ENCODE measurements at regions not wholly inside any gene's neighbourhood (a gene's known extent, or its start where the extent isn't known, plus 50 kb on each side); places are given as distances from the start of the nearest gene placed in this dataset.
"Not testable (repeated sequence)": the region's sequence is repeated elsewhere in the genome, so short reads cannot be mapped to it uniquely, and the experiment has no call there.

DNA sequence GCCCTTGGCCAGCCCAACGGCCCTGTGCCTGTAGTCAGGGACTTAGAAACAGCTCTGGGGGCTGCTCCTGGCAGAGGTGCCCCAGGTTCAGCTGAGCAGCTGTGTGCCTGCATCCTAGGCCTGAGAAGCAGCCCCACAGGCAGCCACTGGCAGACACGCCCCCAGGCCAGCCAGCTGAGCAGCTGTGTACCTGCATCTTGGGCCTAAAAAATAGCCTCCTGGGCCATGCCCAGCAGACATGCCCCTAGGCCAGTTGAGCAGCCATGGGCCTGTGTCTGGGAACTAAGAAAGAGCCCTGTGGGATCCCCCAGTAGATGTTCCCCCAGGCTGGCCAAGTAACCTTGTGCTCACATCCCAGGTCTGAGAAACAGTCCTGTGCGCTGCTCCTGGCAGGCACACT is 64.0 kb downstream of the TBR1 start:
- no peak for DNase-seq (ENCODE audit: low spot score)

DNA sequence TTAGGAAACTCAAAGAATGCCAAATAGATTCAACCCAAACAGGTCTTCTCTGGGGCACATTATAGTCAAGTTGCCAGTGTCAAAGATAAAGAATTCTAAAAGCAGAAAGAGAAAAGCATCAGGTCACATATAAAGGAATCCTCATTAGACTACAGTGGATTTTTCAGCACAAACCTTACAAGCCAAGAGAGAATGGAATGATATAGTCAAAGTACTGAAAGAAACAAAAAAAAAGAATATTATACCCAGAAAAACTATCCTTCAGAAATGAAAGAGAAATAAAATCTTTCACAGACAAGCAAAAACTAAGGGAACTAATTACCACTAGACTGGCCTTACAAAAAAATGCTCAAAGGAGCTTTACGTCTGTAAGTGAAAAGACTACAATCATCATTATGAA is 65.5 kb downstream of the TBR1 start:
- DNase-seq (ENCODE audit: low spot score), result no peak

DNA sequence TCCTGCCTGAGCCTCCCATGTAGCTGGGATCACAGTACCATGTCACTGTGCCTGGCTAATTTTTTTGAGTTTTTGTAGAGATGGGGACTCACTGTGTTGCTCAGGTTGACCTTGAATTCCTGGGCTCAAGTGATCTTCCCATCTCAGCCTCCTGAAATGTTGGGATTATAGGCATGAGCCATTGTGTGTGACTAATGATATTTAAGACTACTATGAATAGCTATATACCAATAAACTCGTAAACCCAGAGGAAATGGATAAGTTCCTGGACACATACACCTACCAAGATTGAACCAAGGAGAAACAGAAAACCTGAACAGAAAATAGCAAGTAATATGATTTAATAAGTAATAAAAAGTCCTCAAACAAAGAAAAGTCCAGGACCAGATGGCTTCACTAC is 68.0 kb downstream of the TBR1 start:
- no peak for DNase-seq (ENCODE audit: low spot score)

DNA sequence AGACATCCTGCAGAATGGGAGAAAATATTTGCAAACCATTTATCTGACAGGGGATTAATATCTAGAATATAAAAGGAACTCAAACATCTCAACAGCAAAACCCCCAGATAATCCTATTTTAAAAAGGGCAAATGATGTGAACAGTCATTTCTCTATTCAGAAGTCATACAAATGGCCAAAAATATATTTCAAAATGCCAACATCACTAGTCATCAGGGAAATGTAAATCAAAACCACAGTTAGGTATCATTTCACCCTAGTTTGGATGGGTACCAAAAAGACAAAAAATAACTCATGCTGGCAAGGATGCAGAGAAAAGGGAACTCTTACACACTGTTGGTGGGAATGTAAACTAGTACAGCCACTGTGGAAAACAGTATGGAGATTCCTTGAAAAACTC is 70.0 kb downstream of the TBR1 start:
- no peak for DNase-seq (ENCODE audit: low spot score)

DNA sequence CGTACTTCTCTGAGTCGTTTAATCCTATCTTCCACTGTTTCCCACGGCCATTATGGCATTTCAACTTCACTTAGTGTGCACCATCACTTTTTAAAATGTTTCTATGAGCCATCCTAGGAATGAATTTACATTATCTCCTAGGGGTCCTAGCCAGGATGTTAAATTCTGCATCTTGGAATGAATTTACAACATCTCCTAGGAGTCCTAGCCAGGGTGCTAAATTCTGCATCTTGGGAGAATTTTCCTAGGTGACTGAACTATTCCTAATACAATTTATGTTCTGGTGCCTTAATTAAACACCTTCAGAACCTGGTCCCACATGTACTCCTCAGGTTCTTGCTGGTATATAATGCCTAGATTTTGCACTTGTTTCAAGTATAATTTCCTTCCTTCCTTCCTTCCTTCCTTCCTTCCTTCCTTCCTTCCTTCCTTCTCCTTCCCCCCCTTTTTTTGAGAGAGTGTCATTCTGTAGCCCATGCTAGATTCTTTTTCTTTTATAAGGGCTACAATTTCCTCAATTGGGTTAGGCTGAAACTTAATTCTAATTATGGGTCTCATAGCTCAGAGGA is 72.1 kb downstream of the TBR1 start:
- DNase-seq (ENCODE audit: low spot score), result no peak

DNA sequence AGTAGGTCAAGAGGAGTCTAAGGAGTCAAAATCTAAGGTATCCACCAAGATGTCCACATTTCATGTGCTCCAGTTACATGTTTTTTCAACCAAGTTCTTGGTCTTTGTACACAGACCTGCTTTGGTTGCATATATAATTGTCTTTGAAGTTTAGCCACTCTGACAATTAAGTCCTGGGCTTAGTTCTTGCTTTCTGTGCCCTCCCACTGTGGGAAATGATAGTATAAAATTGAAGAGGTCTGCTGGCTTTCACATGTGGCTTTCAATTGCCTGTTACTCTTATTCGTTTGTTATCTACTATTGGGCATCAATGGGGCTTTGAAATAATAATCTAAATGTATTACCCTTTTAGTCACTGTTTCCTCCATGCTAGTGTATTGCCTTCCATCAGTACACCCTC is 72.8 kb downstream of the TBR1 start:
- DNase-seq (ENCODE audit: low spot score), result no peak

DNA sequence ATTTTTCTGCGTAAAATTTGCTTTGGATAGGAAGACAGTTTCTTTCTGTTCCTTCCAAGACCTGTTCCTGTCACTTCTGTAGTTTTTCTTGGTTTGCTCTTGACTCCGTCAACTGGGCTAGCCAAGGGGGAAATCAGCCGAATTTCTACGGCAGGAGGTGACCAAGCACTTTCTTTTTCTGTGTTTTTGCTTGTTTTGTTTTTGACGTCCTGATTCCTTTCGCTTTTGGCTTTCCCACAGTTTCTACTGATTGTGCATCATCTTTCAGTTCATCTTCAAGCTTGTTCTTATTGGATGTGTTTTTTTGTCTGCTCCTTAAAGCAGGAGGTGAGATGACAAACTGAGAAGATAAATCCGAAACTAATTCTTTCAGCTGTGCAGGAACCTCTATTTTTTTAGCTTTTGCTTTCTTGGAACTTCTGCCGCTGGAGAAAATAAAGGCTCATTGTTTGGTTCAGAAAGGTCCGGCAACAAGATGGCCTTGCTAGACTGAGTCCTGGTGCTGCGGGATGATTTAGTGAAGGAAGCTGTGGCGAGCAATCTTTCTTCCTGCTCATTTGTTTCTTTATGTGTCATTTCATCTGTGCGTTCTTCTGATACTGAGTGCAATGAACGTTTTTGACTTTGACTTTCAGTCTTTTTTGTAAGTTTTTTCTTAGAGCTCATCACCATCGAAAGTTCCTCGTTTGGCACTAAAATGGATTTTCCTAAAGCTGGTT is 85.0 kb downstream of the TBR1 start:
- DNase-seq (ENCODE audit: low spot score), result not testable (repeated sequence)

DNA sequence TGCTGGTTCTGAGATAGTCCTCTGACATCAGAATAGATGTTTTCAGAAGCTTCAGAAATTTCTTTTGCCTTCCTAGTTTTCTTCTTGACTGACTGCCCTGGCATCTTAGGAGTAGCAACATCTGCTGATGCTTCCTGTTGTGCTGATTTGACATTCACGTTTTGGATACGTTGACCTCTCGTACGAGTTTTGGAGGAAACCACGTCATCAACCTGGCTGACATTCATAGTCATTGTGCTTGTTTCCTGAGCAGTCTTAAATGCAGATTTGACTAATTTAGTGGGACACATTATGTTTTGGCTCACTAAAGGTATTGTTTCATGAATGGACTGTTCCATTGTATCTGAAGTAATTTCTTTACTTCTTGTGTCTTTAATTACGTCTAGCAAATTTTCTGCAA is 86.2 kb downstream of the TBR1 start:
- not testable (repeated sequence) for DNase-seq (ENCODE audit: low spot score)

DNA sequence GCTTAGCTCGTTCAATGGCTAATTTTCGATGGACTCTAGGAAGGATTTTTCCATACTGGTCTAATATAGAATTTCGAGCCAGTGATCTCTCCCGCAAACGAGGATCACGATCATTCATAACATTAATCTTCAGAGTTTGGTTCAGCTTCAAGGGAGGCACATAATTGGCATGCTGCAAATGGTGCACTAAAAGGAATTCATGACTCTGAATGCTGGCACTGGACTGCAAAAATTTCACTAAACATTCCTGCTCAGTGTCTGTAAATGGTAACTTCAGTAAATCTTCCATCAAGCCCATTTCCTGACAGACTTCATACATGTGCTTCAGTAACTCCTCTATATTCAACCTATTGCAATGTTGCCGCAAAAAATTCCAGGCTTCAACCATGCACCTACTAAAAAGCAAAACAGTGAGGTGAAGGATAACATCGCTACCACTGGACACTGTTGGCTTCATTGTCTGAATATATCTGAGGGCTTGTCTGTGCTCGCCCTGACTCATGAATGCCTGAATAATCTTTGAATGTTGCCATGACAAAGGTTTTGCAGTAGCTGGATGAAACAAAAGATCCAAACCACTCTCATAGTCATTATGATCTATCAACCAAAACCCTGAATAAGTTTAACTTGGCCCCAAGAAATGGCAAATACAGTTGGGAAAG is 88.7 kb downstream of the TBR1 start:
- DNase-seq (ENCODE audit: low spot score), result not testable (repeated sequence)

DNA sequence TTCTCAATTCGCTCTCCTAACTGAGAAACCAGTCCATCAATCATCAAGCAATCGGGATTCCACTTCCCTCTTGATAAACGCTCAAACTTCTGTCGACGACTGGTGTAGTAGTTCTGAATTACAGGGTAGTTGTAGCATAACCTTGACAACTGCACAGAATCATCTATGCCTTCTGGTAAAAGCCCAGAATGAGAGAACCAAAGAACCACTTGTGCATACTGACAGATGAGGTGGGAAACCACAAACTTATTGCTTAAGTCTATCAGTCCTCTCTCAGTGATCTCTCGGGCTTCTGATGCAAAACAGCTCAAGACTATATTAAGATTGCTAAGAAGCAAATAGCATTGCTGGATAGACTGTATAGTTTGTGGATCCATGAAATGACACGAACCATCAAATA is 89.4 kb downstream of the TBR1 start:
- not testable (repeated sequence) for DNase-seq (ENCODE audit: low spot score)

DNA sequence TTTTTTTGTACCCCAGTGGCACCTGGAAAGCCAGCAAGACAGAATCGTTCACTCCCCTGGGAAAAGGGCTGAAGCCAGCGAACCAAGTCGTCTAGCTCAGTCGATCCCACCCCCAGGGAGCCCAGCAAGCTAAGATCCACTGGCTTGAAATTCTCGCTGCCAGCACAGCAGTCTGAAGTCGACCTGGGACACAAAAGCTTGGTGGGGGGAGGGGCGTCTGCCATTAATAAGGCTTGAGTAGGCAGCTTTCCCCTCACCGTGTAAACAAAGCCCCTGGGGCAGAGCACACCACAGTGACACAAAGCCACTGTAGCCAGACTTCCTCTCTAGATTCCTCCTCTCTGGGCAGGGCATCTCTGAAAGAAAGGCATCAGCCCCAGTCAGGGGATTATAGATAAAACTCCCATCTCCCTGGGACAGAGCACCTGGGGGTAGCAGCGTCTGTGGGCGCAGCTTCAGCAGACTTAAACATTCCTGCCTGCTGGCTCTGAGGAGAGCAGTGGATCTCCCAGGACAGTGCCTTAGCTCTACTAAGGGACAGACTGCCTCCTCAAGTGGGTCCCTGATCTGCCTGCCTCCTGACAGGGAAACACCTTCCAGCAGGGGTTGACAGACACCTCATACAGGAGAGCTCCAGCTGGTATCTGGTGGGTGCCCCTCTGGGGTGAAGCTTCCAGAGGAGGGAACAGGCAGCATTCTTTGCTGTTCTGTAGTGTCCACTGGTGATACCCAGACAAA is 97.4 kb downstream of the TBR1 start:
- DNase-seq (ENCODE audit: low spot score), result not testable (repeated sequence)

DNA sequence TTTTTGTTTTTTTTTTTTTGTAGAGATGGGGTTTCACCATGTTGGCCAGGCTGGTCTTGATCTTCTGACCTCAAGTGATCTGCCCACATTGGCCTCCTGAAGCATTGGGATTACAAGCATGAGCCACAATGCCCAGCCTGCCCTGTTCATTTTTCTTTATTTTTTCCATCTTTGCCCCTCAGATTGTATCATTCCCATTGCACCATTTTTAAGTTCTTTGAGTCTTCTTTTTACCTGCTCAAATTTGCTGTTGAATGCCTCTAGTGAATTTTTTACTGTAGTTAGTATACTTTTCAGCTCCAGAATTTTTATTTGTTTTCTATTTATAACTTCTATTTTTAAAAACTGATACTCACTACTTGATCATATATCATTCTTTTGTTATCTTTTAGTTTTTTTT is 101.4 kb upstream of the SLC4A10 start:
- no peak for DNase-seq (ENCODE audit: low spot score)

DNA sequence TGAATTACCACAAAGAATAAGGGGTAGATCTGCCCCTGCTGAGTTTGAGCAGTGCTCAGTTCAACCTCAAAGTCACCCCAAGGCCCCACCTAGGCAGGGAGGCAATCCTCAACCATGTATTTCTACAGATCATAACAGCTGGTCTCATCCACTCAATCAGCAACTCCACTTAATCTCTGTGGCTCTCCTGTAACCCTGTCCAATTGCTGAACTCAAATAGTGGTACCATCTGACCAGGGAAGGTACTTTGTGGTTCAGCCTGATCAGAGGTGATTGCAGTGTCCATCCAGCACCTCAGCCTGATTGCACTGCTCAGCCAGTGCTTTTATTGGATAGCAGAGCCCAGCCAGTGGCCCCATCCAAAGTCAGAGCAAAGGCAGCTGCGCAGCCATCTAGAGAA is 91.0 kb upstream of the SLC4A10 start:
- no peak for DNase-seq (ENCODE audit: low spot score)

DNA sequence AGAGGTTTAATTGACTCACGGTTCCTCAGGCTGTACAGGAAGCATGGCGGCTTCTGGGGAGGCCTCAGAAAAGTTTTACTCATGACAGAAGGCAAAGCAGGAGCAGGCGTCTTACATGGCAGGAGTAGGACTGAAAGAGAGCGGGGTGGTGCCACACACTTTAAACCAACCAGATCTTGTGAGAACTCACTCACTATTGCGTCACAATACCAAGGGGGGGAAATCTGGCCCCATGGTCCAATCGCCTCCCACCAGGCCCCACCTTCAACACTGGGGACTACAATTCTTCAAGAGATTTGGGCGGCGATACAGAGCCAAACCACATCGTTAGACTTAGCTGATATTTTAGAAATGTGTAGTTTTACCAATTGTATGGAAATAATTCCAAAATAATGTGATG is 77.6 kb upstream of the SLC4A10 start:
- no peak for DNase-seq (ENCODE audit: low spot score)

DNA sequence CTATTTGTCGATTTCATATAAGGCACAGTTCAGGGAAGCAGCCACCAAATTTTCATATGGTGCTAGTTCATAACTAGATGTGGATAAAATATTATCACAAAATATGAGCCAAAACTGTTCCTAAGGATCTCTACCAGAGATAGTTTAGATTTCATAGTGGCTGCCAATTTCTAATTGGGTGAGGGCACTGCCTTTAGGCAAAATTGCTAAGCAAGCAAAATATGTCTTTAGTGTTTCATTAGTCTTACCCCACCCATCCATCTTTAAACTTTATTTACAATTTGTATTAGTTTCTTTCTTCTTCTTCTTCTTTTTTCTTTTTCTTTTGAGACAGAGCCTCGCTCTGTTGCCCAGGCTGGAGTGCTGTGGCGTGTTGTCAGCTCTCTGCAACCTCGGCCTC is 77.1 kb upstream of the SLC4A10 start:
- DNase-seq (ENCODE audit: low spot score), result no peak

DNA sequence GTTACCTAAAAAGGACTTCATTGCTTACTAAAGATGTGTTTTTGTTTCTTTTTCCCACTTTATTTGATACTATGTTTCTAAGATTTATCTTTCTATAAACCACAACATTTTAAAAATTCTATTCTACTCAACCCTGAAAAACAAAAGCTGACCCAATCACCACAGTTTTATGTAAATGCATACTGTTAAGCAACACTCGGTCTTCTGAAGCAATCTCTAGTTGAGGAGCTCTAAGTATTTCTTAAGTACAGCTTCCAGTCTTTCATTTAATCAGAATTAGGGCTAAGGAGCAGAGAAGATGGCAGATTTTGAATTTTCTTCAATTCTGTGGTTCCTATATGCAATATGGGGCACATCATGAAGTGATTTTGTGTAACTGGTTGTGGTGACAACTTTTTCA is 72.2 kb upstream of the SLC4A10 start:
- no peak for DNase-seq (ENCODE audit: low spot score)

DNA sequence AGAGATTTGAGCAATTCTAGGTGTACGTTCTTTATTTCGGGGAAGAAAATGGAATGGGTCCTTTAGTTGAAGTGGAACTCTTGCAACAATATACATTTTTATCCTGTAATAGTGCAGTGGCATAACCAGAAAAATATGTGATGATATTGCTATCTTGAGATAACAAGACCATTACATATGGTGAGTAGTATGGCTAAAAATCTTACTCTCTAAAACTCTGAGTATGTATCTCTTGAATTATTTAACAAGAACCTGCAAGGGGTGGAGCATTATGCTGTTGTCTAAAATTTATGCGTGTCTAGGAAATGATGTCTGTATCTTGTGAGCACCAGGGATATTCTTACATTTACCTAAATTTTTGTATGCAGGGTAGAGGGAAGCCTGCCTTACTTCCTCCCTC is 68.4 kb upstream of the SLC4A10 start:
- DNase-seq (ENCODE audit: low spot score), result no peak

DNA sequence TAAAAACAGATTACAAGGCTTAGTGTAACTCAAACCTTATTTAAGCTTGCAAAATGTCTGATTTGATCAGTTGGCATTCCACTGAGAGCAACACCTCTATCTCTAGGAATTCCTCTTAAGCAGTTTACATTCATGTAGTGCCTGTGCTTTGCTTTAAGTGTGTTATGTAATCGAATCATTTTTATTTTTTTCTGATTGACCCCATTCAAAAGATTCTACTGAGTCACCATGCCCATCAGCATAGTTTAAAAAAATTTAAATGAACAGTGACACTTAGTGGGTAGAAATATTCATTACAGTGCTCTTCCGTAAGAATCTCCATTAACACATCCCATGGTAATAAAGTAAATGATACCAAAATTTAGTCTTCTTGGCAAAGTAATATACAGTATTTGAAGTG is 67.8 kb upstream of the SLC4A10 start:
- no peak for DNase-seq (ENCODE audit: low spot score)

DNA sequence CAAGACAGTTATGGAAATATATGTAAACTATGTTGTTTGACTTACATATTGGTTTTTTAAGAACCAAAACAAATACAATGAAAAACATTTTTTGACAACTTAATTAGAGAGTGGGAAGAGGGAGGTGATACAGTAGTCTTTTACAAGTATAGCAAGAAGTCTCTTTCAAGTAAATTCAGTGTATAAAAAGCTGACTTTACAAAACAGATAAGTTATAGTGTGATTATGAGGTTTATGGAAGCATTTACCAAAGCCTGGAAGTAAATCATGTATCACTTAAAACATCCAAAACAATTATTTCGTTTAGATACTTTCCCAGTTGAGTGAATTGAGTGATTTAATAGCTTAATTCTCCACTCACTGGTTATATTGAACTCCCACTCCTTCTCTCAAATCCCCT is 66.7 kb upstream of the SLC4A10 start:
- DNase-seq (ENCODE audit: low spot score), result no peak

DNA sequence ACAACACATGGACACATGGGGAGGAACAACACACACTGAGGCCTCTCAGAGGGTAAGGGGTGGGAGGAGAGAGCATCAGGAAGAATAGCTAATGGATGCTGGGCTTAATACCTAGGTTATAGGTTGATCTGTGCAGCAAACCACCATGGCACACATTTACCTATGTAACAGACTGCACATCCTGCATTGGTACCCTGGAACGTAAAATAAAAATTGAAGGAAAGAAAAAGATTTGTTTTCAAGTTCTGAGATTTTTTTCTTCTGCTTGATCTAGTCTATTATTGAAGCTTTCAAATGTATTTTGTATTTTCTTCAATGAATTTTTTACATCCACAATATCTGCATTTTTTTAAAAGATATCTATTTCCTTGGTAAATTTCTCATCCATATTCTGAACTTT is 59.3 kb upstream of the SLC4A10 start:
- DNase-seq (ENCODE audit: low spot score), result no peak

DNA sequence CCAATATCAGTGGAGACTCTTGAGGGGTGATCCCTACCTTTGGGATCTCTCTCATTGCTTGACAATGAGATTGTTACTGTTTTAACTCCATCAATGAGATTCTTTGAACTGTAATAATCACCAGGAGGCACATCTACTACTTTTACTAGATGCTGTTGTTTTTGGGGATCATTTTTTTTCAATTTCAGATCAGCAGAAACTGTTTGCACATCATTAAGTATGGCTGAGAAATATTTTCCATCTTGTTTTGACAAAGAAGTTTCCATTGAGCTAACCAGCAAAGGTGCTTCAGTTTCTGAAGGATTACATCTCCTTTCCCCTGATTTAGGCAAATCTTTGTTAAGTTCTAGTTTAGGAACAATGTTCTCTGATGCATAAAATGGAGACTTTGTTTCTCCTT is 54.8 kb upstream of the SLC4A10 start:
- DNase-seq (ENCODE audit: low spot score), result no peak

DNA sequence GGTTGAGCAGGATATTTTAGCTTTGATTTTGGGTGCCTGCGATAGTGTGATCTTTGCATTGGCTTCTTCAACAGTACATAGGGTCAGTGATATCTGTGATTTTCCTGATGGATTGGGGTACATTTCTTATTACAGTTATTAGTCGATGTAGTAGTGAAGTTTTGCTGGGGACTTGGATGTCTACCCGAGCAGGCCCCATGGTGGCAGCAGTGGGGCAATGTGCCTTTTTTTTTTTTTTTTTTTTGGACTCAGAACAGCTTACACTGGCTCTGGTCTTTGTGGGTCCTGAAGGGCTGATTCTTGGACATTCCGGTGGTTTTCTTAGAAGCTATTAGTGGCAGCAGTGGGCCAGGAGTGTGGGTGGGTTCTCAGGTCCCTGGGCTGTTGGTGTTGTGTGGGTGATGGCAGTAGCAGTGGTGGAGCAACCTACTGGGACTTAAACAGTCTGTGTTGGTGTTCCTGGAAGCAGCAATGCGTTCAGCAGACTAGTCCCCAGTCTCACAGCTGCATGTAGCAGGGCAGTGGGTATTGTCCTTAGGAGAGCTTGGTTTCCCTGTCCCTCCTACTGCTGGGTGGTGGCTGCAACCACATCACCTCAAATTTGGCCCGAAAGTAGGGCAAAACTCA is 53.7 kb upstream of the SLC4A10 start:
- peak; percentile 25 for DNase-seq (ENCODE audit: low spot score)

DNA sequence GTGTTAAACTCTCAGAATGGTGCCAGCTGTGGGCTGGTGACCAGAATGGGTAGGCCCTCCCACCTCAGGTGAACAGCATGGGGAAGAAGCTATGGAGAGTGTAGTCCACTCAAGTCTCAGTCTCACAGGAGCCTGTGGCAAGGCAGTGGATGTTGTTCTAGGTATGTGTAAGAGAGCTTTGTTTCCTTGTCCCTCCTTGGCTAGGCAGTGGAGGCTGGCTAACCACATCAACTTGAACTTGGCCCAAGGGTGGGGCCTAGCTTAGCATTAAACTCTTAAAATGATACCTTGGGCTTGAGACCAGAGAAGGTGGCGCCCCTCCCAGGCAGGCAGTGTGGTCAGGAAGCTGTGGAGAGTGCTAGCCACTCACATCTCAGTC is 53.2 kb upstream of the SLC4A10 start:
- DNase-seq (ENCODE audit: low spot score), result no peak

All from D341Med (cell line).